H9 (cell line): ENCODE measurements at regions not wholly inside any gene's neighbourhood (a gene's known extent, or its start where the extent isn't known, plus 50 kb on each side); places are given as distances from the start of the nearest gene placed in this dataset.
A peak's percentile ranks its signal among the peaks of the same experiment; 100 is the strongest.

Source experiments
- DNase-seq: peaks from one replicate; pipeline ENCODE4 v3.0.0-alpha.2; 2017
- H2AFZ ChIP-seq: one replicate; pipeline ENCODE4 v1.6.1; 2013; ENCODE audit warnings: mild to moderate bottlenecking, low read length, control low read depth, moderate library complexity
- H2AK5ac ChIP-seq: 2 replicates; pipeline ENCODE4 v1.6.1; 2013; ENCODE audit warnings: low read length, control low read depth, mixed read lengths; ENCODE audit not compliant: insufficient read length
- H2BK120ac ChIP-seq: one replicate; pipeline ENCODE4 v1.6.1; 2013; ENCODE audit warnings: low read depth, mild to moderate bottlenecking, low read length, control low read depth, inconsistent platforms; ENCODE audit not compliant: poor library complexity, severe bottlenecking
- H2BK12ac ChIP-seq: 2 replicates; pipeline ENCODE4 v1.6.1; 2013; ENCODE audit warnings: low read length, control low read depth, mixed read lengths, low read depth; ENCODE audit not compliant: insufficient read length
- H2BK15ac ChIP-seq: 2 replicates; pipeline ENCODE4 v1.6.1; 2013; ENCODE audit warnings: low read depth, low read length, control low read depth
- H2BK20ac ChIP-seq: one replicate; pipeline ENCODE4 v1.6.1; 2013; ENCODE audit warnings: low read depth, mild to moderate bottlenecking, low read length, control low read depth, inconsistent platforms; ENCODE audit not compliant: poor library complexity, severe bottlenecking
- H2BK5ac ChIP-seq: 2 replicates; pipeline ENCODE4 v1.6.1; 2013; ENCODE audit warnings: low read length, control low read depth, mixed read lengths; ENCODE audit not compliant: insufficient read length
- H3K14ac ChIP-seq: 2 replicates; pipeline ENCODE4 v1.6.1; 2013; ENCODE audit warnings: low read length, control low read depth; ENCODE audit not compliant: insufficient read depth
- H3K18ac ChIP-seq: 2 replicates; pipeline ENCODE4 v1.6.1; 2013; ENCODE audit warnings: low read depth, mild to moderate bottlenecking, mixed read lengths, low read length, control low read depth; ENCODE audit not compliant: insufficient read length
- H3K23ac ChIP-seq: 2 replicates; pipeline ENCODE4 v1.6.1; 2013; ENCODE audit warnings: low read length, control low read depth, mixed read lengths, low read depth; ENCODE audit not compliant: insufficient read length
- H3K23me2 ChIP-seq: 2 replicates; pipeline ENCODE4 v1.6.1; 2013; ENCODE audit warnings: low read depth, mild to moderate bottlenecking, mixed read lengths, low read length, control low read depth; ENCODE audit not compliant: insufficient read length, poor library complexity, severe bottlenecking
- H3K27ac ChIP-seq: 2 replicates; pipeline ENCODE4 v1.5.1; 2013; ENCODE audit warnings: low read length, control low read depth, mixed read lengths, low read depth; ENCODE audit not compliant: insufficient read length
- H3K27me3 ChIP-seq: 2 replicates; pipeline ENCODE4 v1.6.1; 2013; ENCODE audit warnings: low read length, control low read depth, inconsistent platforms; ENCODE audit not compliant: insufficient read depth
- H3K4ac ChIP-seq: 2 replicates; pipeline ENCODE4 v1.6.1; 2013; ENCODE audit warnings: low read depth, mild to moderate bottlenecking, control low read depth, inconsistent platforms, low read length, moderate library complexity
- H3K4me1 ChIP-seq: 2 replicates; pipeline ENCODE4 v1.6.1; 2013; ENCODE audit warnings: low read length, control low read depth, inconsistent platforms; ENCODE audit not compliant: insufficient read depth
- H3K4me2 ChIP-seq: 2 replicates; pipeline ENCODE4 v1.6.1; 2013; ENCODE audit warnings: low read length, control low read depth, mixed read lengths; ENCODE audit not compliant: insufficient read length, insufficient read depth
- H3K56ac ChIP-seq: 2 replicates; pipeline ENCODE4 v1.6.1; 2013; ENCODE audit warnings: low read depth, mild to moderate bottlenecking, mixed read lengths, low read length, control low read depth; ENCODE audit not compliant: insufficient read length
- H3K79me1 ChIP-seq: 2 replicates; pipeline ENCODE4 v1.6.1; 2013; ENCODE audit warnings: low read depth, mild to moderate bottlenecking, moderate library complexity, low read length, control low read depth, inconsistent platforms; ENCODE audit not compliant: insufficient read depth, poor library complexity, severe bottlenecking
- H3K79me2 ChIP-seq: 2 replicates; pipeline ENCODE4 v1.6.1; 2013; ENCODE audit warnings: low read length, control low read depth, inconsistent platforms; ENCODE audit not compliant: insufficient read depth
- H3K9ac ChIP-seq: 2 replicates; pipeline ENCODE4 v1.6.1; 2013; ENCODE audit warnings: low read length, control low read depth, mixed read lengths; ENCODE audit not compliant: insufficient read length; ENCODE audit errors: extremely low read depth
- H3K9me3 ChIP-seq: one replicate; pipeline ENCODE4 v1.6.1; 2013; ENCODE audit warnings: low read depth, low read length, inconsistent platforms; ENCODE audit not compliant: control insufficient read depth
- H3T11ph ChIP-seq: one replicate; pipeline ENCODE4 v1.6.1; 2013; ENCODE audit warnings: mild to moderate bottlenecking, low read length, control low read depth, inconsistent platforms
- H4K20me1 ChIP-seq: one replicate; pipeline ENCODE4 v1.6.1; 2013; ENCODE audit not compliant: control insufficient read depth, insufficient read length, insufficient read depth
- H4K5ac ChIP-seq: 2 replicates; pipeline ENCODE4 v1.6.1; 2013; ENCODE audit warnings: low read depth, mild to moderate bottlenecking, mixed read lengths, low read length, control low read depth; ENCODE audit not compliant: insufficient read length
- H4K8ac ChIP-seq: replicated peaks from 2 replicates; pipeline ENCODE4 v1.6.1; 2013; ENCODE audit warnings: low read length, control low read depth, mixed read lengths, low read depth; ENCODE audit not compliant: insufficient read length
- H4K91ac ChIP-seq: 2 replicates; pipeline ENCODE4 v1.6.1; 2013; ENCODE audit warnings: low read depth, mild to moderate bottlenecking, moderate library complexity, mixed read lengths, low read length, control low read depth; ENCODE audit not compliant: insufficient read length
- H3K27ac Mint-ChIP-seq, 3 experiments: 2 replicates in 2 of 3; 3 replicates in 1 of 3; pipeline ENCODE4 v1.8.0; 2020 to 2021; ENCODE audit warnings: mixed read lengths in 3 of 3, mild to moderate bottlenecking in 1 of 3, moderate library complexity in 1 of 3
- H3K27me3 Mint-ChIP-seq: 2 replicates; pipeline ENCODE4 v1.8.0; 2021; ENCODE audit warnings: low read depth, mild to moderate bottlenecking, moderate library complexity, mixed read lengths
- H3K36me3 Mint-ChIP-seq, 3 experiments: 2 replicates in 2 of 3; 3 replicates in 1 of 3; pipeline ENCODE4 v1.8.0; 2020 to 2021; ENCODE audit warnings: low read depth in 3 of 3, mixed read lengths in 3 of 3; ENCODE audit not compliant: insufficient read depth in 1 of 3
- H3K4me1 Mint-ChIP-seq, 2 experiments: 2 replicates each; pipeline ENCODE4 v1.8.0; 2020; ENCODE audit warnings: mixed read lengths in 2 of 2
- H3K4me3 Mint-ChIP-seq, 2 experiments: 2 replicates in 1 of 2; 3 replicates in 1 of 2; pipeline ENCODE4 v1.8.0; 2020 to 2021; ENCODE audit warnings: mild to moderate bottlenecking in 2 of 2, mixed read lengths in 2 of 2, moderate library complexity in 1 of 2
- H3K9me3 Mint-ChIP-seq, 2 experiments: 2 replicates in 1 of 2; 3 replicates in 1 of 2; pipeline ENCODE4 v1.8.0; 2020; ENCODE audit warnings: mild to moderate bottlenecking in 2 of 2, mixed read lengths in 2 of 2, moderate library complexity in 1 of 2
- WGBS: extraction: QIAGEN DNeasy Blood & Tissue Kit; methylation state at CpG from one replicate; pipeline ENCODE4 v1.1.7; 2013; ENCODE audit warnings: missing lambda C conversion rate, low lambda C conversion rate, mixed read lengths; ENCODE audit not compliant: insufficient read length; ENCODE audit errors: extremely low coverage; 5-methylcytosine and 5-hydroxymethylcytosine counted together
- TF ChIP-seq, protein P1 (sequence below): fragments of 200-600 bp; sonication (generic); conservative IDR thresholded peaks from 3 replicates; pipeline ENCODE4 v1.8.0; 2021; ENCODE audit warnings: antibody characterized with exemption, mild to moderate bottlenecking

GRCh38 chr22:44595841-44596341, 97.9 kb upstream of the RTL6 start:
- H3K27ac ChIP-seq, result no peak overlapping the region

More at GRCh38 chr22:44595841-44596341, 97.9 kb upstream of the RTL6 start:
- no peak overlapping the region for H3K4ac ChIP-seq
- H3K27me3 ChIP-seq, result no peaks in the 10 kb centered on the region
- H4K91ac ChIP-seq, result no peak overlapping the region
- no peaks in the 10 kb centered on the region; a peak in 2 of 5 replicates for H3K9me3 Mint-ChIP-seq
- H3K4me1 ChIP-seq, result peaks cover 2% of the 10 kb centered on the region; the same call in 1 of the 2 replicates
- H3K14ac ChIP-seq, result no peak overlapping the region
- H2BK120ac ChIP-seq, result no peak overlapping the region
- H2AK5ac ChIP-seq, result no peak overlapping the region
- no peaks in the 10 kb centered on the region for H3K23me2 ChIP-seq
- peaks cover 3% of the 10 kb centered on the region for H3K27me3 Mint-ChIP-seq
- H4K8ac ChIP-seq, result no peak overlapping the region
- DNase-seq, result no peak
- H3K4me1 Mint-ChIP-seq, result peaks cover 20 to 34% of the 10 kb centered on the region in 2 experiments
- no peak overlapping the region for H2BK20ac ChIP-seq
- H2BK12ac ChIP-seq, result no peak overlapping the region
- H3K9me3 ChIP-seq, result no peaks in the 10 kb centered on the region
- no peak overlapping the region for H4K5ac ChIP-seq
- no peak overlapping the region for H3K18ac ChIP-seq
- no peaks in the 10 kb centered on the region for H3K79me2 ChIP-seq
- no peak overlapping the region for H2BK5ac ChIP-seq
- no peak overlapping the region for H3K4me3 Mint-ChIP-seq
- no CpG with 5 or more reads among the region's 21 CpGs for WGBS
- H3K27ac Mint-ChIP-seq, result 0 out of 7 replicates have a peak overlapping the region, but pooled peaks of 1 of the 3 experiments have one; percentile 27
- no peak overlapping the region for H2AFZ ChIP-seq
- H3K36me3 Mint-ChIP-seq, result no peaks in the 10 kb centered on the region
- no peak overlapping the region for H3K4me2 ChIP-seq
- H3K23ac ChIP-seq, result no peak overlapping the region
- H2BK15ac ChIP-seq, result no peak overlapping the region
- H4K20me1 ChIP-seq, result no peaks in the 10 kb centered on the region
- no peak overlapping the region for H3K56ac ChIP-seq
- TF ChIP-seq, protein P1, sequence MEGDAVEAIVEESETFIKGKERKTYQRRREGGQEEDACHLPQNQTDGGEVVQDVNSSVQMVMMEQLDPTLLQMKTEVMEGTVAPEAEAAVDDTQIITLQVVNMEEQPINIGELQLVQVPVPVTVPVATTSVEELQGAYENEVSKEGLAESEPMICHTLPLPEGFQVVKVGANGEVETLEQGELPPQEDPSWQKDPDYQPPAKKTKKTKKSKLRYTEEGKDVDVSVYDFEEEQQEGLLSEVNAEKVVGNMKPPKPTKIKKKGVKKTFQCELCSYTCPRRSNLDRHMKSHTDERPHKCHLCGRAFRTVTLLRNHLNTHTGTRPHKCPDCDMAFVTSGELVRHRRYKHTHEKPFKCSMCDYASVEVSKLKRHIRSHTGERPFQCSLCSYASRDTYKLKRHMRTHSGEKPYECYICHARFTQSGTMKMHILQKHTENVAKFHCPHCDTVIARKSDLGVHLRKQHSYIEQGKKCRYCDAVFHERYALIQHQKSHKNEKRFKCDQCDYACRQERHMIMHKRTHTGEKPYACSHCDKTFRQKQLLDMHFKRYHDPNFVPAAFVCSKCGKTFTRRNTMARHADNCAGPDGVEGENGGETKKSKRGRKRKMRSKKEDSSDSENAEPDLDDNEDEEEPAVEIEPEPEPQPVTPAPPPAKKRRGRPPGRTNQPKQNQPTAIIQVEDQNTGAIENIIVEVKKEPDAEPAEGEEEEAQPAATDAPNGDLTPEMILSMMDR, result no peak
- H3K9ac ChIP-seq, result no peak overlapping the region
- H3T11ph ChIP-seq, result no peak overlapping the region
- no peaks in the 10 kb centered on the region for H3K79me1 ChIP-seq
